ENCODE measurements at regions not wholly inside any gene's neighbourhood (a gene's known extent, or its start where the extent isn't known, plus 50 kb on each side); places are given as distances from the start of the nearest gene placed in this dataset.

GRCh38 chr12:84685379-84685778 lies 227.2 kb downstream of the SLC6A15 start:
- H3K9me3 ChIP-seq, result no peaks in the 10 kb centered on the region
- TF ChIP-seq POLR2A (IDR thresholded peaks at IDR 0.05) (no peak), CTCF (IDR thresholded peaks at IDR 0.05) (no peak)
- no peaks in the 10 kb centered on the region for H3K36me3 ChIP-seq (ENCODE audit: low read depth, missing control alignments)
- intact Hi-C loops (cut with DNase I; ENCODE audit: low total_unique reads), result no loop called here
- no peak overlapping the region for H3K27ac ChIP-seq
- H3K27me3 ChIP-seq, result no peaks in the 10 kb centered on the region
- no peaks in the 10 kb centered on the region for H3K4me1 ChIP-seq
- no peak overlapping the region for H3K4me3 ChIP-seq
- DNase-seq, result no peak

GRCh38 chr12:84676787-84677186 lies 235.8 kb downstream of the SLC6A15 start:
- intact Hi-C loops (cut with DNase I; ENCODE audit: low total_unique reads), result no loop called here
- Histone ChIP-seq H3K4me3 (no peak overlapping the region), H3K27me3 (no peaks in the 10 kb centered on the region), H3K36me3 (ENCODE audit: low read depth, missing control alignments) (no peaks in the 10 kb centered on the region), H3K9me3 (no peaks in the 10 kb centered on the region), H3K4me1 (no peaks in the 10 kb centered on the region), H3K27ac (no peak overlapping the region)
- no peak for DNase-seq
- TF ChIP-seq POLR2A (IDR thresholded peaks at IDR 0.05), result no peak
- no peak for TF ChIP-seq CTCF (IDR thresholded peaks at IDR 0.05)

- Histone ChIP-seq H3K27me3 (no peaks in the 10 kb centered on the region), H3K4me3 (no peak overlapping the region), H3K36me3 (ENCODE audit: low read depth, missing control alignments) (no peaks in the 10 kb centered on the region), H3K27ac (no peak overlapping the region), H3K9me3 (no peaks in the 10 kb centered on the region), H3K4me1 (no peaks in the 10 kb centered on the region)
- TF ChIP-seq POLR2A (IDR thresholded peaks at IDR 0.05) (no peak), CTCF (IDR thresholded peaks at IDR 0.05) (no peak)
- intact Hi-C loops (cut with DNase I; ENCODE audit: low total_unique reads), result no loop called here
- DNase-seq, result no peak
These were observed 250.8 kb downstream of the SLC6A15 start for GRCh38 chr12:84661786-84662185.

GRCh38 chr12:84660139-84660538 lies 252.5 kb downstream of the SLC6A15 start:
- intact Hi-C loops (cut with DNase I; ENCODE audit: low total_unique reads), result no loop called here
- no peak overlapping the region for H3K4me3 ChIP-seq
- no peaks in the 10 kb centered on the region for H3K9me3 ChIP-seq
- no peak overlapping the region for H3K27ac ChIP-seq
- H3K27me3 ChIP-seq, result no peaks in the 10 kb centered on the region
- 63 to 78% methylated on average over 1 of the region's 1 CpG for WGBS, 2 donors
- DNase-seq, result no peak
- TF ChIP-seq POLR2A (IDR thresholded peaks at IDR 0.05) (no peak), CTCF (IDR thresholded peaks at IDR 0.05) (no peak)
- H3K36me3 ChIP-seq (ENCODE audit: low read depth, missing control alignments), result no peaks in the 10 kb centered on the region
- no peaks in the 10 kb centered on the region for H3K4me1 ChIP-seq

GRCh38 chr12:84658877-84659276 lies 253.7 kb downstream of the SLC6A15 start:
- WGBS, 2 donors, result 57 to 63% methylated on average over 2 of the region's 2 CpGs

More at GRCh38 chr12:84658877-84659276, 253.7 kb downstream of the SLC6A15 start:
- Histone ChIP-seq H3K27me3 (no peaks in the 10 kb centered on the region), H3K4me3 (no peak overlapping the region), H3K4me1 (no peaks in the 10 kb centered on the region), H3K27ac (no peak overlapping the region), H3K9me3 (no peaks in the 10 kb centered on the region), H3K36me3 (ENCODE audit: low read depth, missing control alignments) (no peaks in the 10 kb centered on the region)
- TF ChIP-seq POLR2A (IDR thresholded peaks at IDR 0.05) (no peak), CTCF (IDR thresholded peaks at IDR 0.05) (no peak)
- DNase-seq, result no peak
- intact Hi-C loops (cut with DNase I; ENCODE audit: low total_unique reads), result no loop called here
